GM12864 (cell line): ENCODE measurements at regions not wholly inside any gene's neighbourhood (a gene's known extent, or its start where the extent isn't known, plus 50 kb on each side); places are given as distances from the start of the nearest gene placed in this dataset.
"Not testable (repeated sequence)": the region's sequence is repeated elsewhere in the genome, so short reads cannot be mapped to it uniquely, and the experiment has no call there.

Experiments used
- DNase-seq: peaks from one replicate; pipeline ENCODE4 v3.0.0-alpha.2; 2011; ENCODE audit warnings: low read depth
- H3K4me3 ChIP-seq: 2 replicates; pipeline ENCODE4 v1.5.1; 2011; ENCODE audit warnings: mild to moderate bottlenecking, low read depth, low read length, control low read depth
- CTCF ChIP-seq: IDR thresholded peaks from 2 replicates; pipeline ENCODE4 v1.5.1; 2011; ENCODE audit warnings: low read depth, mild to moderate bottlenecking, moderate library complexity, low read length, control low read depth, inconsistent platforms; ENCODE audit errors: missing control alignments

DNA sequence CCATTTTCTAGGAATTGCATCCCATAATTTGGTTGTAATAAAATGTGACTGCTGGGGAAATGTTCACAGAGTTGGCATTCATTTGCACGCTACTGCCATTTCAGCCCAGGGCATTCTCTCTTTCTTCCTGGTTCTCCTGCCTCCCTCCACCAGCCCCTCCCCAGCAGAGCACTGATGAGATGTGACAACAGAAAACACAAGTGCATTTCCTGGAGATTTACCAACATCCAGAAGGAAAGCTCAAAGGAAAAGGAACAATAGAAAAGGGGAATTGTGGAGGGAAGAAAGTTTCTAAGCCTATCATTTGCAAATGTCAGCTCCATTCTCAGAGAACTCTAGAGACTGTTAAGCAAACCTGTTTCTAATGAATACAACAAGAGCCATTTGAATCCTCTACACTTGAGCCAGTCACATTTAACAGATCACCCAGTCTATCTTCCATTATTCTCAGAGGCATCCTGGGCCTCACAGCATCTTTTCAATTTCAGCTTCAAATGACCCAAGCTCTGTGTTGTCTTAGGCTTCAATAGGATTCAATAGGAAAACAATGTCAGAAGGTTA is 395.6 kb upstream of the PBX1 start:
- DNase-seq: no peak
- no peak overlapping the region for H3K4me3 ChIP-seq
- no peak for TF ChIP-seq CTCF

DNA sequence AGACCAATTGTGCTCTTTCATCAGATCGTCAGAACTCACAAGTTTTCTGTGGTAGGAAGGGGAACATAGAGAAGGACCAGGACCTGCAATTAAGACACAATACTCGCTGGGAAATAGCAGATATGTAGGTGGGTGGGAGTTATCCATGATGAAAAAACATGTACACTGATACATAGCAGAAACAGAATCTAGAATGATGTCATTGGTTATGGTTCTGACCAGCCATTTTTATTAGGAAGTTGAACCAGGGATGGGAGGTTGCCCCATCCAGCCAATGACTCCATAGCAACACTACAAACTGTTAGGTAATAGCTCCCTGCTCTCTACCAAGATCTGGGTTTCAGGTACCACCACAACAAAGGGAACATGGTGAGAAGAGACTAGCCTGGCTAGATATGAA is 393.5 kb upstream of the PBX1 start:
- DNase-seq: no peak
- no peak overlapping the region for H3K4me3 ChIP-seq
- no peak for TF ChIP-seq CTCF

DNA sequence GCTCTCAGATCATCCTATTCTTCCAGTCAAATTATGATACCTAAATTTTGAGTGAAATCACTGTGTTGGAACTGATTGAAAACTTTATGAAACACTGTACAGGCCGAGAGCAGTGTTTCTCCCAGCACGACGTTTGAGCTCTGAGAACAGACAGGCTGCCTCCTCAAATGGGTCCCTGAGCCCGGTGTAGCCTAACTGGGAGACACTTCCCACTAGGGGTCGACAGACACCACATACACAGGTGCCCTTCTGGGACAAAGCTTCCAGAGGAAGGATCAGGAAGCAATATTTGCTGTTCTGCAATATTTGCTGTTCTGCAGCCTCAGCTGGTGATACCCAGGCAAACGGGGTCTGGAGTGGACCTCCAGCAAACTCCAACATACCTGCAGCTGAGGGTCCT is 392.5 kb upstream of the PBX1 start:
- DNase-seq: not testable (repeated sequence)

DNA sequence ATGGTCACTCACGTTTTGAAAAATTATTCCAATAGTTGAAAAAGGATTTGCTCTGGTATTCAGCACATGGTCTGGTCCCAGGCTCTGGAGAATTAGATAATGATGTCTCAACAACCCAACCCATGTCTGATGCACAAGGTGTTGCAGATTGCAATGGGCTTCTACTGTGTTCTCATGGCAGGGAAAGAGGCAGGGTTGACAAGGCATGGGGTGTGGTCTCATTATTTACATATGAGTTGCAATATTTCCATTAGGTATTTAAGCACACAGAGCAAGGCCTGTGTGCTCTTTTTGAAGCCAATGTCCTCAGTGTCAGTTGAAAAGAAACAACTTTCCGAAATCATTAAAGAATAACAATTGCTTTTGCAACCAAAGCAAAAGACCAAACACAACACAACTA is 381.9 kb upstream of the PBX1 start:
- TF ChIP-seq CTCF: no peak
- DNase-seq: no peak
- H3K4me3 ChIP-seq: no peak overlapping the region

More for the DNA sequence above, 392.5 kb upstream of the PBX1 start:
- H3K4me3 ChIP-seq: not testable (repeated sequence)

DNA sequence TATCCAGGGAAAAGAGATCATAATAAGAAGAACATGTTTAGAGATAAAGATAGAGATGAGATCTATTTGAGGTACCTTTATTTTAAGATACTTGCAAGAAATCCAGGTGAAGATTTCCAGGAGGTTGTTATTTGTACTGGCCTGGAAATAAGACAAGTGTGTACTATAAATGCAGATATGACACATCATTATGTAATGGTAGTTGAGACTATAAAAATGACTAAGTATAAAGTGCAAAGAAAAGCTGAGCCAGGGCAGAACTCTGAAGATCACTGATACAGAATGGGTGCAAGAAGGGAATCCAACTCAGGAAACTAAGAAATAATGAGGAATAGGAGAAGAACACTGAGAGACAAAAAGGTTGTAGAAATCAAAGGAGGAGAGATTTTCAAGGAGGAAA is 378.2 kb upstream of the PBX1 start:
- DNase-seq: no peak
- H3K4me3 ChIP-seq: no peak overlapping the region
- TF ChIP-seq CTCF: no peak

GRCh38 chr1:164183854-164184635 is 374.9 kb upstream of the PBX1 start:
- DNase-seq: no peak
- no peak overlapping the region for H3K4me3 ChIP-seq
- TF ChIP-seq CTCF: no peak

GRCh38 chr1:164186881-164187280 is 372.1 kb upstream of the PBX1 start:
- DNase-seq: no peak
- H3K4me3 ChIP-seq: no peak overlapping the region
- TF ChIP-seq CTCF: no peak
